IPS-20b (cell line): ENCODE measurements at regions not wholly inside any gene's neighbourhood (a gene's known extent, or its start where the extent isn't known, plus 50 kb on each side); places are given as distances from the start of the nearest gene placed in this dataset.

Experiments
- H3K27ac ChIP-seq: one replicate; pipeline ENCODE4 v1.5.1; 2013; ENCODE audit warnings: low read length
- H3K27me3 ChIP-seq: 2 replicates; pipeline ENCODE4 v1.6.1; 2013; ENCODE audit warnings: mild to moderate bottlenecking, low read length, inconsistent platforms; ENCODE audit not compliant: insufficient read depth
- H3K36me3 ChIP-seq: 2 replicates; pipeline ENCODE4 v1.6.1; 2013; ENCODE audit warnings: low read depth, mild to moderate bottlenecking, inconsistent platforms, low read length, moderate library complexity; ENCODE audit not compliant: insufficient read depth
- H3K4me1 ChIP-seq: 2 replicates; pipeline ENCODE4 v1.6.1; 2013; ENCODE audit warnings: mild to moderate bottlenecking, control low read depth, inconsistent platforms, low read length, moderate library complexity; ENCODE audit not compliant: insufficient read depth
- H3K4me3 ChIP-seq: 2 replicates; pipeline ENCODE4 v1.5.1; 2013; ENCODE audit warnings: mild to moderate bottlenecking, low read length, inconsistent platforms
- H3K9ac ChIP-seq: 2 replicates; pipeline ENCODE4 v1.6.1; 2013; ENCODE audit warnings: low read depth, mild to moderate bottlenecking, inconsistent platforms, low read length, moderate library complexity
- H3K9me3 ChIP-seq: 2 replicates; pipeline ENCODE4 v1.6.1; 2013; ENCODE audit warnings: mild to moderate bottlenecking, low read depth, low read length, inconsistent platforms; ENCODE audit not compliant: insufficient read depth

GRCh38 chr16:79792664-79793351, 192.3 kb upstream of the MAF start:
- Histone ChIP-seq H3K36me3 (no peaks in the 10 kb centered on the region), H3K27me3 (no peaks in the 10 kb centered on the region), H3K4me1 (no peaks in the 10 kb centered on the region; the same call in 1 of the 2 replicates), H3K27ac (no peak overlapping the region), H3K9me3 (no peaks in the 10 kb centered on the region), H3K9ac (no peak overlapping the region), H3K4me3 (no peak overlapping the region)

- H3K9me3 ChIP-seq: no peaks in the 10 kb centered on the region
These were observed 191.5 kb upstream of the MAF start for GRCh38 chr16:79792076-79792475.

GRCh38 chr16:79790854-79791253, 190.3 kb upstream of the MAF start:
- Histone ChIP-seq H3K9me3 (no peaks in the 10 kb centered on the region), H3K9ac (no peak overlapping the region), H3K4me3 (no peak overlapping the region), H3K36me3 (no peaks in the 10 kb centered on the region), H3K27me3 (no peaks in the 10 kb centered on the region), H3K4me1 (no peaks in the 10 kb centered on the region; the same call in 1 of the 2 replicates), H3K27ac (no peak overlapping the region)

More at GRCh38 chr16:79792076-79792475, 191.5 kb upstream of the MAF start:
- H3K4me1 ChIP-seq: no peaks in the 10 kb centered on the region; the same call in 1 of the 2 replicates
- H3K36me3 ChIP-seq: no peaks in the 10 kb centered on the region
- no peak overlapping the region for H3K27ac ChIP-seq
- H3K4me3 ChIP-seq: no peak overlapping the region
- H3K27me3 ChIP-seq: no peaks in the 10 kb centered on the region
- no peak overlapping the region for H3K9ac ChIP-seq

GRCh38 chr16:79788949-79789348, 188.4 kb upstream of the MAF start:
- Histone ChIP-seq H3K9ac (no peak overlapping the region), H3K4me1 (no peaks in the 10 kb centered on the region), H3K27ac (no peak overlapping the region), H3K9me3 (no peaks in the 10 kb centered on the region), H3K4me3 (no peak overlapping the region), H3K36me3 (no peaks in the 10 kb centered on the region), H3K27me3 (no peaks in the 10 kb centered on the region)

- Histone ChIP-seq H3K9me3 (no peaks in the 10 kb centered on the region), H3K4me1 (no peaks in the 10 kb centered on the region), H3K36me3 (no peaks in the 10 kb centered on the region), H3K4me3 (no peak overlapping the region), H3K27ac (no peak overlapping the region), H3K9ac (no peak overlapping the region), H3K27me3 (no peaks in the 10 kb centered on the region)
These were observed 185.9 kb upstream of the MAF start for GRCh38 chr16:79786389-79786788.

- Histone ChIP-seq H3K27me3 (no peaks in the 10 kb centered on the region), H3K36me3 (no peaks in the 10 kb centered on the region), H3K27ac (no peak overlapping the region), H3K4me3 (no peak overlapping the region), H3K9ac (no peak overlapping the region), H3K9me3 (no peaks in the 10 kb centered on the region), H3K4me1 (no peaks in the 10 kb centered on the region)
These were observed 183.5 kb upstream of the MAF start for GRCh38 chr16:79784007-79784406.

GRCh38 chr16:79777679-79778078, 177.1 kb upstream of the MAF start:
- H3K27ac ChIP-seq: no peak overlapping the region
- H3K4me1 ChIP-seq: no peaks in the 10 kb centered on the region
- H3K36me3 ChIP-seq: no peaks in the 10 kb centered on the region
- H3K9ac ChIP-seq: no peak overlapping the region
- no peaks in the 10 kb centered on the region for H3K27me3 ChIP-seq
- no peaks in the 10 kb centered on the region for H3K9me3 ChIP-seq
- no peak overlapping the region for H3K4me3 ChIP-seq

- no peaks in the 10 kb centered on the region for H3K36me3 ChIP-seq
- H3K9ac ChIP-seq: no peak overlapping the region
- H3K9me3 ChIP-seq: no peaks in the 10 kb centered on the region
- H3K4me1 ChIP-seq: no peaks in the 10 kb centered on the region
- no peak overlapping the region for H3K27ac ChIP-seq
- peaks cover under 1% of the 10 kb centered on the region; the same call in 1 of the 2 replicates for H3K27me3 ChIP-seq
- no peak overlapping the region for H3K4me3 ChIP-seq
These were observed 175.8 kb upstream of the MAF start for GRCh38 chr16:79776243-79776847.

GRCh38 chr16:79772784-79773183, 172.2 kb upstream of the MAF start:
- Histone ChIP-seq H3K4me3 (no peak overlapping the region), H3K36me3 (no peaks in the 10 kb centered on the region), H3K27me3 (peaks cover 7% of the 10 kb centered on the region; the same call in 1 of the 2 replicates), H3K4me1 (peaks cover 4% of the 10 kb centered on the region; the same call in 1 of the 2 replicates), H3K9ac (no peak overlapping the region), H3K27ac (no peak overlapping the region), H3K9me3 (no peaks in the 10 kb centered on the region)

- Histone ChIP-seq H3K9ac (no peak overlapping the region), H3K4me3 (no peak overlapping the region), H3K4me1 (peaks cover 4% of the 10 kb centered on the region; the same call in 1 of the 2 replicates), H3K27me3 (peaks cover 7% of the 10 kb centered on the region; the same call in 1 of the 2 replicates), H3K9me3 (no peaks in the 10 kb centered on the region), H3K27ac (no peak overlapping the region), H3K36me3 (no peaks in the 10 kb centered on the region)
These were observed 171.5 kb upstream of the MAF start for GRCh38 chr16:79772048-79772447.

- no peaks in the 10 kb centered on the region for H3K9me3 ChIP-seq
- H3K27ac ChIP-seq: no peak overlapping the region
- peaks cover 4% of the 10 kb centered on the region; the same call in 1 of the 2 replicates for H3K4me1 ChIP-seq
- H3K9ac ChIP-seq: peak overlapping the region; percentile 85; the same call in 1 of the 2 replicates
- peaks cover 7% of the 10 kb centered on the region; the same call in 1 of the 2 replicates for H3K27me3 ChIP-seq
- H3K4me3 ChIP-seq: peak overlapping the region; percentile 87
- no peaks in the 10 kb centered on the region for H3K36me3 ChIP-seq
These were observed 169.9 kb upstream of the MAF start for GRCh38 chr16:79770244-79771064.
